Retinal pigment epithelial cell (primary cell): ENCODE measurements at regions not wholly inside any gene's neighbourhood (a gene's known extent, or its start where the extent isn't known, plus 50 kb on each side); places are given as distances from the start of the nearest gene placed in this dataset.

Source experiments
- DNase-seq: peaks from one replicate; pipeline ENCODE4 v3.0.0-alpha.2; 2010; ENCODE audit warnings: low read depth
- H3K4me3 ChIP-seq: 2 replicates; pipeline ENCODE4 v1.5.1; 2011; ENCODE audit warnings: mild to moderate bottlenecking, low read length, control low read depth, moderate library complexity
- TF ChIP-seq, protein P1 (sequence below): conservative IDR thresholded peaks from 2 replicates; pipeline ENCODE4 v1.5.1; 2011; ENCODE audit warnings: low read depth, low read length, control low read depth, inconsistent platforms

DNA sequence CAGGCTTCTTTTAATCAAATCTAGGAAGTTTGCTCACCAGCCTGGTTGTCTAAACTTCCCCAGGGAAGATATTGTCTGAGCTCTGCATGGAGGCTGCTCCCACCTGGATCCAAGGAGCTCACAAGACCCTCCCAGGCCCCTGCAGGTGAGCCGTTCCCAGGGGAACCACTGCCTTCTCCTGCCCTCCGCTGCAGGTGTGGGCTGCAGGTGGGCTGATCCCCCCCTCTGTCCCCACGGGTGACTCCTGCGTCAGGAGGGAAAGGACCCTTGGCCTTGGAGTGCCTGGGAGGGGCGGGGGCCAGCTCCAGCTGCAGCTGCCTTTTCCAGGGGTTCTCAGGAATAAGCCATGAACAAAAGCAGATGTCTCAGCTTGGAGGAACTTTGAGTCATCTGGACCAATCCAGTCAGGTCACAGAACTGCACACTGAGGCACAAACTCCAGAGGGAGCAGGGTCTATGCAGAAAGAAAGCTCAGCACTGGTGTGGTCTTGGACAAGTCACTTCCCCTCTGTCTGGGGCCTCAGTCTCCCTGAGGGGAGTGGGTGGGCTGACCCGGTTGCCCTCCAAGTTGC, 246.6 kb upstream of the RTL1 start:
- no peak for DNase-seq
- TF ChIP-seq, protein P1, sequence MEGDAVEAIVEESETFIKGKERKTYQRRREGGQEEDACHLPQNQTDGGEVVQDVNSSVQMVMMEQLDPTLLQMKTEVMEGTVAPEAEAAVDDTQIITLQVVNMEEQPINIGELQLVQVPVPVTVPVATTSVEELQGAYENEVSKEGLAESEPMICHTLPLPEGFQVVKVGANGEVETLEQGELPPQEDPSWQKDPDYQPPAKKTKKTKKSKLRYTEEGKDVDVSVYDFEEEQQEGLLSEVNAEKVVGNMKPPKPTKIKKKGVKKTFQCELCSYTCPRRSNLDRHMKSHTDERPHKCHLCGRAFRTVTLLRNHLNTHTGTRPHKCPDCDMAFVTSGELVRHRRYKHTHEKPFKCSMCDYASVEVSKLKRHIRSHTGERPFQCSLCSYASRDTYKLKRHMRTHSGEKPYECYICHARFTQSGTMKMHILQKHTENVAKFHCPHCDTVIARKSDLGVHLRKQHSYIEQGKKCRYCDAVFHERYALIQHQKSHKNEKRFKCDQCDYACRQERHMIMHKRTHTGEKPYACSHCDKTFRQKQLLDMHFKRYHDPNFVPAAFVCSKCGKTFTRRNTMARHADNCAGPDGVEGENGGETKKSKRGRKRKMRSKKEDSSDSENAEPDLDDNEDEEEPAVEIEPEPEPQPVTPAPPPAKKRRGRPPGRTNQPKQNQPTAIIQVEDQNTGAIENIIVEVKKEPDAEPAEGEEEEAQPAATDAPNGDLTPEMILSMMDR, result no peak
- no peak overlapping the region for H3K4me3 ChIP-seq

DNA sequence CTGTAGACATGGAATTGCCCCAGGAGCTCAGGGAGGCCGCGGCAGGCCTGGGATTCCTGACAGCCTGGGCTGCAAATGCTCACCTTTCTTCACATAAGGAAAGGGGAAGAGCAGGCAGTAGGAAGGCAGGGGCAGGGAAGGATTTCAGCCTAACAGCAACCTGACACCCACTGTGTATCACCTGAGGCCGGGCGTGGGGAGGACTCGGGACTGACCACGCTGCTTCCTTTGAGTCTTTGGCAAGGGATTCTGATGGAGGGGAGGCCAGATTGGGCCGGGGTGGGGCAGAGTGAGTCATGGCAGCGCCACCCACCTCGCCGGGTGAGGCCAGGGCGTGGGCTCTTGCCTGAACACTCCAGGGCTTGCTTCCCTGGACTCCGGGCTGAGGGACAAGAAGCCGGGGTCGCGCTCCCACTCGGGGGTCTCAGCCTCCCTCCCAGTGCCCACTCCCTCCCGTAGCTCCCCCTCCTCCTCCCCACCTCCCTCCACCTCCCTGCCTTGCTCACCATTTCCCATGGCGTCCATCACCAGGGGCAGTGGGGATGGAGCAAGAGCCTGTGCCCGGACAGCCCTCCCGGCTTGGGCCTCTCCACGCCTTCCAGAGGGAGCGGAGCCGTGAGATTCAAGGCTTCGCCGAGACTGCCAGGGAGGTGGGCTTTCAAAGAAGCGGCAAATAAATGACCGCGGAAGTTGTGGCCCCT, 247.9 kb upstream of the RTL1 start:
- TF ChIP-seq, protein P1, result no peak
- no peak for DNase-seq
- H3K4me3 ChIP-seq, result no peak overlapping the region

DNA sequence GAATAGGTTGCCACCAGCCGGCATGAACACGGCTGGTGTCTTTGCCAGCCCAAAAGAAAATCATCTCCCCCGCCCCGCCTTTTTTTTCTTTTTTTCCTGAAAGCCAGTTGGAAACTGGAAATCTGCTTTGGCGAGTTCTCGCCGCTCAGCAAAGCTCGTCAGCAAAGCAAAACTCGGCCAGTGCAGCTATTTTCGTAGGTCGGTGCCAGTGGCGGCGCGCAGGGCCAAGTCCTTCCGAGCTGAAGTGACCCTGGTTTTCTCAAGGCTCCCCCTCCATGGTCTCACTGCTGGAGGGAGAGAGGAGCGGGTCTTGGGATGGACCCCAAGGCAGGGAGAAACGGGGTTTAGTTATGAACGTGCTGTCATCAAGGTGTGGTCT, 248.4 kb upstream of the RTL1 start:
- H3K4me3 ChIP-seq, result no peak overlapping the region
- TF ChIP-seq, protein P1, result no peak
- no peak for DNase-seq

DNA sequence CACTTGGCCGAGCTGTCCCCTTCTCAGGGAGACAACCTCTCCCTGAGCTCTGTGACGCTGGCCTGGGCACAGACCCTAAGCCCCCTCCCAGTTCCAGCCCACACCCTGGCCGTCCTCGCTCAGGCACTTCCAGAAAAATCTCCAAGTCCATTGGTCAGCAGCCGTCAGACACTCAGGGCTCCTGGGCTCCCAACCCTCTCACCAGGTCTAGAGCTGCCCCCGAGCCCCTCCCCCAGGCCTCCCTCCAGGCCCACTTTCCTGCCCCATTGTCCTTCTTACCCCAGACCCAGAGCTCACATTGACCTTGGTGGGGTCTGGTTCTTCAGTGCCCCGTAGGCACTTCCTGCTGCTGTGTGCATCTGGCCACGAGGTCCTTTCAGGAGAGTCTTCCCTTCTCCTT, 249.3 kb upstream of the RTL1 start:
- TF ChIP-seq, protein P1, result no peak
- no peak overlapping the region for H3K4me3 ChIP-seq
- no peak for DNase-seq

DNA sequence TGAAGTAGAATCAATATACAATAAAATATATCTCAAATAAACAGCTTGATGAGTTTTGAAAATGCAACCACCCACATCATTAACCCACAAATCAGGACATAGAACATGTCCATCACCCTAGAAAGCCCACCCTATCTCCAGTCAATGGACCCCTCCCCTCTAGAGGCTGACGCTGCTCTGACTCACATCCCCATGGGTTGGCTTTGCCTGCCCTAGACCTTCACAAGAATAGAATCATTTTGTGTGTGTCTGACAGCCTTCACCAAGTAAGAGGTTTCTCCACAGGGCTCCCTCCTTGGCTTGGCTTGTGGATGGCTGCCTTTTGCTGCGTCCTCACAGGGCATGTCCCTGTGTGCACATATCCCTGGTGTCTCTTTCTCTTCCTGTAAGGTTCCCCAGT, 250.2 kb upstream of the RTL1 start:
- TF ChIP-seq, protein P1, result no peak
- H3K4me3 ChIP-seq, result no peak overlapping the region
- no peak for DNase-seq

DNA sequence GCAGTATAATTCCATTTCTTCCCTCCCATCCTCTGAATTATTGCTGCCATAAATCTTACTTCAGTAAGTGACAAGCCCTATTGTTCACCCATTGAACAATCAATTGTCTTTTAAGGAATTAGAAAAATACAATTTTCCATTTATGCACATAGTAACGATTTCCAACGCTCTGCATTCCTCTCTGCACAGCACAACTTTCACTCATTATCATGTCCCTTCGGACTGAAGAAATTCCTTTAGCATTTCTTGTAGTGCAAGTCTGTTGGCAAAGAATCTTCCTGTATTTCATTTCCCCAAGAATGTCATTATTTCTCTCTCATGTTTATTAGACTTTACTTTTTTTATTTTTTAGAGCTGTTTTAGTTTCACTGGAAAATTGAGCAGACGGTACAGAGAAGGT, 252.1 kb upstream of the RTL1 start:
- TF ChIP-seq, protein P1, result no peak
- no peak overlapping the region for H3K4me3 ChIP-seq
- no peak for DNase-seq

DNA sequence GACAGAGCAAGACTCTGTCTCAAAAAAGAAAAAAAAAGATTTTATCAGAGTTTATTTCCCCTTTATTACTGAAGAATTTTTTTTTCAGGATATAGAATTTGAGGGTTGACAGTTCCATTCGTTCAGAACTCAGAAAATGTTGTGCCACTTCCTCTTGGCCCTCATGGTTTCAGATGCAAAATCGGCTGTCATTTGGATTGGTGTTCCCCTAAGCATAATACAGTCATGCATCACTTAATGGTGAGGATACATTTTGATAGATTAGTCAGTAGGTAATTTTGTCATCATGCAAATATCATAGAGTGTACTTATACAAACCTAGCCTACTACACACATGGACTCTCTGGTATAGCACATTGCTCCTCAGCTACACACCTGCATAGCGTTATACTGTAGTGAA, 263.9 kb upstream of the RTL1 start:
- TF ChIP-seq, protein P1, result no peak
- no peak overlapping the region for H3K4me3 ChIP-seq
- no peak for DNase-seq
